ENCODE measurements at regions not wholly inside any gene's neighbourhood (a gene's known extent, or its start where the extent isn't known, plus 50 kb on each side); places are given as distances from the start of the nearest gene placed in this dataset.

GRCh38 chr12:92462049-92462448, 240.7 kb upstream of the PLEKHG7 start:
- TF ChIP-seq ZNF121 (tag by site-specific recombination; IDR thresholded peaks at IDR 0.05) (no peak), ZNF311 (tag by site-specific recombination; IDR thresholded peaks at IDR 0.05; ENCODE audit: borderline replicate concordance) (no peak)
